ENCODE measurements at regions not wholly inside any gene's neighbourhood (a gene's known extent, or its start where the extent isn't known, plus 50 kb on each side); places are given as distances from the start of the nearest gene placed in this dataset.

DNA sequence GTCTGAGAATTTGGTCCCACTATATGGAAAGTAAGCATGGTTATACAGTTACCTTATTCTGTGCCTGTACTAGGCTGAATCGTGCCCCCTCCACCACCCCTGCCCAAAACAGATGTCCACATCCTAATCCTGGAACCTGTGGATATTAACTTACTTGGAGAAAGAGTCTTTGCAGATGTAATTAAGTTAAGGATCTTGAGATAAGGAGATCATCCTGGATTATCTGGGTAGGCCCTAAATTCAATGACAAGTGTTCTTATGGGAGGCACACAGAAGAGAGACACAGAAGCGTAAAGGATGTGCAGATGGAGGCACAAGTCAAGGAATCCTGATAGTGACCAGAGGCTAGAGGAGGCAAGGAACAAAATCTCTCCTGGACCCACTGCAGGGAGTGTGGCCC is 116.7 kb upstream of the MAN1A1 start:
- Histone ChIP-seq H2AFZ (ENCODE audit: low read length) (no peak overlapping the region), H2AK5ac (ENCODE audit: low read depth, low read length) (no peak overlapping the region), H4K20me1 (replicated peaks in 1 of 2; ENCODE audit: control insufficient read depth in 1 of 2, insufficient read depth in 2 of 2, low read length in 2 of 2) (no peaks in the 10 kb centered on the region), H4K8ac (ENCODE audit: extremely low read depth, insufficient read depth, low read length) (no peak overlapping the region), H3K23ac (ENCODE audit: insufficient read length) (no peak overlapping the region), H2BK15ac (ENCODE audit: low read length) (no peak overlapping the region), H3K9ac (replicated peaks in 1 of 4; ENCODE audit: extremely low read depth in 1 of 4, low read depth in 3 of 4, low read length in 3 of 4) (no peak overlapping the region), H3K4me2 (ENCODE audit: insufficient read depth in 1 of 2, low read depth in 2 of 2, low read length in 2 of 2) (no peak overlapping the region), H3K14ac (ENCODE audit: insufficient read length) (no peak overlapping the region), H3K4ac (replicated peaks; ENCODE audit: insufficient read length, low read depth, low read length) (no peak overlapping the region), H2BK120ac (replicated peaks; ENCODE audit: low read depth, low read length) (no peak overlapping the region), H3K9me3 (ENCODE audit: insufficient read depth in 2 of 2, low read depth in 1 of 2, low read length in 1 of 2) (no peaks in the 10 kb centered on the region), H2BK5ac (ENCODE audit: low read depth, low read length) (no peak overlapping the region), H3K79me2 (ENCODE audit: control insufficient read depth in 1 of 2, insufficient read depth in 2 of 2, low read length in 2 of 2) (no peaks in the 10 kb centered on the region), H3K4me3 (ENCODE audit: extremely low read depth in 1 of 4, insufficient read depth in 2 of 4, low read depth in 3 of 4, low read length in 4 of 4) (no peak overlapping the region), H3K27ac (ENCODE audit: low read depth, low read length) (no peak overlapping the region), H3K79me1 (ENCODE audit: low read depth, low read length) (no peaks in the 10 kb centered on the region), H3K18ac (ENCODE audit: extremely low read depth, low read length) (no peak overlapping the region), H4K91ac (replicated peaks; ENCODE audit: insufficient read length, low read length) (no peak overlapping the region), H3K56ac (replicated peaks; ENCODE audit: insufficient read length, low read depth, low read length) (no peak overlapping the region), H3K27me3 (replicated peaks in 1 of 4; ENCODE audit: control insufficient read depth in 3 of 4, extremely low read depth in 1 of 4, insufficient read depth in 3 of 4, low read length in 3 of 4) (no peaks in the 10 kb centered on the region), H2BK20ac (ENCODE audit: low read length) (no peak overlapping the region), H3K4me1 (replicated peaks in 1 of 4; ENCODE audit: control insufficient read depth in 3 of 4, insufficient read depth in 4 of 4, low read length in 3 of 4) (peaks cover 0 to 5% (median 0%) of the 10 kb centered on the region in 4 experiments; a peak in 1 of 7 replicates), H3K36me3 (ENCODE audit: control insufficient read depth in 2 of 4, insufficient read depth in 4 of 4, low read length in 3 of 4) (no peaks in the 10 kb centered on the region), H4K5ac (ENCODE audit: insufficient read length, low read depth, low read length) (no peak overlapping the region), H2BK12ac (ENCODE audit: low read depth, low read length) (no peak overlapping the region), H3K23me2 (ENCODE audit: low read depth, low read length) (no peaks in the 10 kb centered on the region)
- ChIA-PET POLR2A (ENCODE audit: partially characterized antibody) (no interaction called here), CTCF (ENCODE audit: partially characterized antibody) (no interaction called here)
- WGBS, 2 experiments (ENCODE audit: extremely low coverage in 1 of 2, insufficient coverage in 1 of 2, insufficient read length in 1 of 2, insufficient replicate concordance in 2 of 2, low coverage in 1 of 2, low lambda C conversion rate in 2 of 2, missing lambda C conversion rate in 1 of 2): 88% methylated on average over 2 of the region's 2 CpGs; no CpG with 5 or more reads in 1 of the 2 experiments
- no peak for FAIRE-seq
- no peak for DNase-seq (ENCODE audit: low read depth in 1 of 2, low spot score in 2 of 2)
- no peak for TF ChIP-seq JUN (IDR thresholded peaks at IDR 0.05; ENCODE audit: low read depth, low read length)
- TF ChIP-seq KDM1A (IDR thresholded peaks at IDR 0.05; ENCODE audit: borderline replicate concordance, low read length): no peak
- TF ChIP-seq PHF8 (conservative IDR thresholded peaks at IDR 0.05; ENCODE audit: low read depth, low read length): no peak
- TF ChIP-seq SUZ12 (IDR thresholded peaks at IDR 0.05; ENCODE audit: low read length): no peak
- TF ChIP-seq JUND (IDR thresholded peaks at IDR 0.05; ENCODE audit: low read length): no peak
- no peak for TF ChIP-seq TAF1 (IDR thresholded peaks at IDR 0.05; ENCODE audit: low read depth, low read length)
- no peak for TF ChIP-seq NRF1 (IDR thresholded peaks at IDR 0.05; ENCODE audit: low read depth, low read length)
- TF ChIP-seq SP2 (IDR thresholded peaks at IDR 0.05; ENCODE audit: low read length): no peak
- no peak for TF ChIP-seq E2F6 (IDR thresholded peaks at IDR 0.05)
- no peak for TF ChIP-seq EP300 (IDR thresholded peaks at IDR 0.05; ENCODE audit: borderline replicate concordance in 1 of 2, low read depth in 2 of 2, low read length in 2 of 2)
- no peak for TF ChIP-seq POU5F1 (IDR thresholded peaks at IDR 0.05; ENCODE audit: low read depth, low read length)
